ENCODE measurements at regions not wholly inside any gene's neighbourhood (a gene's known extent, or its start where the extent isn't known, plus 50 kb on each side); places are given as distances from the start of the nearest gene placed in this dataset.

GRCh38 chr4:132901224-132901623, 247.9 kb upstream of the PCDH10 start:
- CTCF ChIA-PET = no interaction called here
- intact Hi-C loops (cut with micrococcal nuclease) = no loop called here
- DNase-seq = no peak

DNA sequence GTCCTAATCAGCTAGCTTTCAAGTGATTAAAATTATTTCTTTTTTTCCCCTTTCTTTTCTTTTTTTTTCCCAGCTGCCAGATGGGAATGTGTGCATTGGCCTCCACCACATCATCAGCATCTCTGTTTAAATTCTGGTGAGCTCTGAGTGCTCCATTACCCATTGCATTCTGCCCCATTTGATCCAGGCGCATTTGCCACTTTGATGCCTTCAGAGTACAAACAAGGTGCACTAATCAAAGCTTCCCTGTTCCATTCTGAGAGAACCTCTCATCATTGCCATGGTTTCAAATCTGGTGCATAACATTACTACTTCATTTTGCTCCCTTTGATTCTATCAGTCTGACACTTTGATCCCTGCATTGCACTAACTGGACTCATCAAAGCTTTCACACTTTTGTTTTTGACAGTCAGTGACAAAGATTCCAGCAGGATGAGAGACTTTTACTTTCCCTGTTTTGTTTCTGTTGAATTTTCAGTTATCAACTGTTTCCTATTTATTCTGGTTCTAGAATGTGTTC, 238.8 kb upstream of the PCDH10 start:
- Mint-ChIP-seq H3K4me1 (ENCODE audit: low read depth) (no peaks in the 10 kb centered on the region), H3K9me3 (peaks cover 5% of the 10 kb centered on the region), H3K27me3 (ENCODE audit: low read depth) (no peaks in the 10 kb centered on the region), H3K36me3 (ENCODE audit: low read depth) (no peaks in the 10 kb centered on the region), H3K4me3 (no peak overlapping the region), H3K27ac (no peak overlapping the region)
- CTCF ChIA-PET = no interaction called here
- intact Hi-C loops (cut with micrococcal nuclease) = no loop called here
- DNase-seq = no peak

More at GRCh38 chr4:132901224-132901623, 247.9 kb upstream of the PCDH10 start:
- Mint-ChIP-seq H3K27ac (no peak overlapping the region), H3K36me3 (ENCODE audit: low read depth) (no peaks in the 10 kb centered on the region), H3K4me1 (ENCODE audit: low read depth) (no peaks in the 10 kb centered on the region), H3K27me3 (ENCODE audit: low read depth) (no peaks in the 10 kb centered on the region), H3K9me3 (peaks cover 9% of the 10 kb centered on the region), H3K4me3 (no peak overlapping the region)

DNA sequence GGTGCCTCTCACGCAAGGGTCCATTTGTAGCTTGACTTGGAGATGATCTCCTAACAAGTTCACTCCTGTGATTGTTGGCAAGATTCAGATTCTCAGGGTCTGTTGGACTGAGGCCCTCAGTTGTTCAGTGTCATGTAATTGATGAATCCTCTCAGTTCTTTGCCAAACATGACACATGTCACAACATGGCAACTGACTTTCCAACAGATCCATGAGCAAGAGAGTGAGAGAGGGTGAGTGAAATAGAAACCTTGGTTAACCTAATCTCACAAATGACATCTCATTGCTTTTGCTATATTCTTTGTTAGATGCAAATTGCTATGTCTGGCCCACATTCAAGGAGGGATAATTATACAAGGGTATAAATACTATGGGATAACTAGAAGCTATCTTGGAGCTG, 231.0 kb upstream of the PCDH10 start:
- intact Hi-C loops (cut with micrococcal nuclease) = no loop called here
- Mint-ChIP-seq H3K27me3 (ENCODE audit: low read depth) (no peaks in the 10 kb centered on the region), H3K36me3 (ENCODE audit: low read depth) (no peaks in the 10 kb centered on the region), H3K27ac (no peak overlapping the region), H3K4me3 (no peak overlapping the region), H3K4me1 (ENCODE audit: low read depth) (no peaks in the 10 kb centered on the region), H3K9me3 (no peaks in the 10 kb centered on the region)
- DNase-seq = no peak
- CTCF ChIA-PET = interaction anchor here (0.6 kb wide), 1 partner anchor 120 kb away, joined by 3 read pairs; no protein-coding TSS in a partner anchor

DNA sequence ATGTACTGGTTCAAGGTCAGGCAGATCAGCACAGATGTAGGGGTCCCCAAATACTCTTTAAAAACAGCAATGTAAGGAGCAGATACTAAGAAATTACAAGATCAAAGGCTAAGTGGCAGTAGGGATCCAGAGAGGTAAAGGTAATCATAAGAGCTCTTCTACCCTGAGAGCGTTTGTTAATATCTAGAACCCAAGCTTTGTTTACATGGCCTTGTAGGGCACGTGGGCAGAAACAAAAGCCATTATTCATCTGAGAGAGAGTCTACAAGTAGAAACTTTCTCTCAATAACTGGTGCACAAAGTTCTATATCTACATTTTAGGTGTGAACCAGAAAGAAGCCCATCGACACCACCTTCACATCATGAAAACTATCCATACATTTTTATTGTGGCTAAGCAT, 225.6 kb upstream of the PCDH10 start:
- Mint-ChIP-seq H3K27me3 (ENCODE audit: low read depth) (no peaks in the 10 kb centered on the region), H3K27ac (no peak overlapping the region), H3K4me1 (ENCODE audit: low read depth) (no peaks in the 10 kb centered on the region), H3K36me3 (ENCODE audit: low read depth) (no peaks in the 10 kb centered on the region), H3K4me3 (no peak overlapping the region), H3K9me3 (no peaks in the 10 kb centered on the region)
- intact Hi-C loops (cut with micrococcal nuclease) = no loop called here
- DNase-seq = no peak
- CTCF ChIA-PET = no interaction called here

DNA sequence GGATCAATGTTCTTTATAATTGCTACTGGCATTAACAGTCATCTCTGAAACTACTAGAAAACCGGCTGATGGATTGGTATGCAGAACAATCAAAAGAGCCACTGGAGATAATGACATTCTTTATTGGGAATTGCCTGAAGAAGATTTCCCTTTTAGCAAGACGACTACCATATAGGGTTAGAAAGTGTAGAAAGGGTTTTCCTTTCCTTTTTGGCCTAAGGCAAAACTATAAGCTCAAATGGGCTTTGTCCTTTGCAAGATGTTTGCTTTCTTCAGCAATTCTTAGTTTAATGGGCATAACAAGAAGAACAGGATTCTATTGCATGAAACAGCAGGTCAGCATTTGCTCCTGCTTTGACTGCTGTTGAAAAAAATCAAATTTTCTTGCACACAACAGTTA, 214.2 kb upstream of the PCDH10 start:
- CTCF ChIA-PET = no interaction called here

DNA sequence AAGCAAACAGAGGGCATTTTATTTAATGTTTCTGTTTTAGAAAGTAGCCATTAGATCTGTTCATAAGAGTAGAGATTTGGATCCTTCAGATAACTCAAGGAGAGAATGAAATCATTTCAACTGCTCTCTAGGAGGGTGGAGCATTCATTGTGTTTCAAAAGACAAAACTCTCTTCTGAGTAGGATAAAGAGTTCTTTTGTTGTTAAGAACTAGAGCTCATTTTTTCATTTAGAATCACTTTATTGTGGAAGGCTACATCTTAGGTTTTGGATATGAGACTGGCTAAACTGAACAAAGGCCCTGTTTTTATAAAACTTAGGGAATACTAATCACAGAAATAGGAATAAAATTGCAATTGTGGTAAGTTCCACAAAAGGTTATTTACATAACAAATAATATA, 193.9 kb upstream of the PCDH10 start:
- DNase-seq = no peak
- H3K4me3 Mint-ChIP-seq = no peak overlapping the region
- no peaks in the 10 kb centered on the region for H3K4me1 Mint-ChIP-seq (ENCODE audit: low read depth)
- no peaks in the 10 kb centered on the region for H3K27me3 Mint-ChIP-seq (ENCODE audit: low read depth)
- intact Hi-C loops (cut with micrococcal nuclease) = no loop called here
- CTCF ChIA-PET = no interaction called here
- H3K36me3 Mint-ChIP-seq (ENCODE audit: low read depth) = no peaks in the 10 kb centered on the region
- no peak overlapping the region for H3K27ac Mint-ChIP-seq
- H3K9me3 Mint-ChIP-seq = peaks cover 11% of the 10 kb centered on the region

More for the DNA sequence above, 214.2 kb upstream of the PCDH10 start:
- Mint-ChIP-seq H3K9me3 (peaks cover 7% of the 10 kb centered on the region), H3K27ac (no peak overlapping the region), H3K4me3 (no peak overlapping the region), H3K27me3 (ENCODE audit: low read depth) (no peaks in the 10 kb centered on the region), H3K36me3 (ENCODE audit: low read depth) (no peaks in the 10 kb centered on the region), H3K4me1 (ENCODE audit: low read depth) (no peaks in the 10 kb centered on the region)
- intact Hi-C loops (cut with micrococcal nuclease) = no loop called here
- DNase-seq = no peak

GRCh38 chr4:132956962-132957361, 192.1 kb upstream of the PCDH10 start:
- Mint-ChIP-seq H3K27ac (no peak overlapping the region), H3K36me3 (ENCODE audit: low read depth) (no peaks in the 10 kb centered on the region), H3K27me3 (ENCODE audit: low read depth) (no peaks in the 10 kb centered on the region), H3K9me3 (peaks cover 3% of the 10 kb centered on the region), H3K4me1 (ENCODE audit: low read depth) (no peaks in the 10 kb centered on the region), H3K4me3 (no peak overlapping the region)
- CTCF ChIA-PET = no interaction called here
- no peak for DNase-seq
- intact Hi-C loops (cut with micrococcal nuclease) = no loop called here

DNA sequence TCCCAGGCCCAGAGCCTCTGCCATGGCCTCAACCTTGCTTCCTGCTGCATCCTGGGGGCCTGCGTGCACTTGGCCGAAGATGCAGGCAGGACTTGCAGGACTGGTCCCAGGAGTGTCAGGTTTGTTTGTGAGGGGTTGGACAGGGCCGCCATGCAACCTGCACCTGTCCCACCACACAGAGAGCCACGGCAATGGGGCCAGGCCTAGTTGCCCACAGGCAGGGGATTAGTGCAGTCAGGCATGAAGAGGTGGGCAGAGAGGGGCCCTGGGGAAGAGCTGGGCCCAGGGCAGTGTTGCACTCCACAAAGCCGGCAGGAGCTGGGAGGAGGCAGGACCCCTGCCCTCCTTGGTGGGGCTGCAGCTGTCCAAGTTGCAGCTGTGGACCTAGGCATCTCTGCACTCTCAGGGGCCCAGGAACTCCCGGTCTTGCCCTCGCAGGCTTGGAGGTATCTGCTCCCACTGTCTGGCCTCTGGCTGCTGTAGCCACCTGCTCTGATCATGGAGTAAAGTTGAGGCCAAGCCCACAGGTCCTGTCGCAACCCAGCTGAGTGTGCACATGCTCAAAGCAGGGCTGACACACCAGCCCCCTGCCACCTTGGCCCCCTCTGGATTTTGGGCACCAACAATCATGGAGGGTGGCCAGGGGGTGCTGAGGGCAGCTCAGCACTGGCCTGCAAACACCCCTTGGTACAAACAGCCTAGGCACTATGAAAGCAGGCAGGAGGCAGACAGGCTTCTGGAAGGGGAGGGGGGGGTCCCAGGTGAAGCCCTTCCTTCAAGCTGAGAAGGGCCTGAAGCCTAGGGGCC, 190.4 kb upstream of the PCDH10 start:
- H3K36me3 Mint-ChIP-seq (ENCODE audit: low read depth) = no peaks in the 10 kb centered on the region
- intact Hi-C loops (cut with micrococcal nuclease) = no loop called here
- H3K9me3 Mint-ChIP-seq = peaks cover 3% of the 10 kb centered on the region
- H3K4me1 Mint-ChIP-seq (ENCODE audit: low read depth) = no peaks in the 10 kb centered on the region
- DNase-seq = no peak
- no peak overlapping the region for H3K27ac Mint-ChIP-seq
- H3K27me3 Mint-ChIP-seq (ENCODE audit: low read depth) = no peaks in the 10 kb centered on the region
- H3K4me3 Mint-ChIP-seq = no peak overlapping the region
- CTCF ChIA-PET = no interaction called here

GRCh38 chr4:132981611-132982010, 167.5 kb upstream of the PCDH10 start:
- intact Hi-C loops (cut with micrococcal nuclease) = no loop called here
- Mint-ChIP-seq H3K9me3 (peaks cover 6% of the 10 kb centered on the region), H3K4me3 (no peak overlapping the region), H3K27me3 (ENCODE audit: low read depth) (no peaks in the 10 kb centered on the region), H3K27ac (no peak overlapping the region), H3K36me3 (ENCODE audit: low read depth) (no peaks in the 10 kb centered on the region), H3K4me1 (ENCODE audit: low read depth) (no peaks in the 10 kb centered on the region)
- CTCF ChIA-PET = no interaction called here
- DNase-seq = no peak

DNA sequence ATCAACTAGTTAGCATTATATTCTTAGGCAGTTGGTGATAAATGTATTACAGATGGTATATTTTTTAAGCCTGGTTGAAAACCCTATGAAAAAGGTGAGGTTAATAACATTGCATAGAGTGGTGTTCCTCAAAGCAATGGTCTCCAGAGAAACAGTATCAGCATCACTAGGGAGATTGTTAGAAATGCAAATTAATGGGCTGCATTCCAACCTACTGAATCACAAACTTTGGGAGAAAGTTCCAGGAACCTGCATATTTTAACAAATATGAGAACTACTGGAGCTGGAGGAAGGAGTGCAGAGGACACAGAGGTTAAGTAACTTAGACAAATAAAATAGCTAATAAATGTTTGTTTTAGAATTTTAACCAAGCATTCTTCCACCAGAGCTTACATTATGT, 166.9 kb upstream of the PCDH10 start:
- no peaks in the 10 kb centered on the region for H3K4me1 Mint-ChIP-seq (ENCODE audit: low read depth)
- CTCF ChIA-PET = no interaction called here
- no peaks in the 10 kb centered on the region for H3K36me3 Mint-ChIP-seq (ENCODE audit: low read depth)
- intact Hi-C loops (cut with micrococcal nuclease) = no loop called here
- peaks cover 5% of the 10 kb centered on the region for H3K9me3 Mint-ChIP-seq
- H3K27ac Mint-ChIP-seq = no peak overlapping the region
- H3K4me3 Mint-ChIP-seq = no peak overlapping the region
- H3K27me3 Mint-ChIP-seq (ENCODE audit: low read depth) = no peaks in the 10 kb centered on the region
- no peak for DNase-seq

GRCh38 chr4:132991111-132991510, 158.0 kb upstream of the PCDH10 start:
- Mint-ChIP-seq H3K27me3 (ENCODE audit: low read depth) (no peaks in the 10 kb centered on the region), H3K9me3 (no peaks in the 10 kb centered on the region), H3K36me3 (ENCODE audit: low read depth) (no peaks in the 10 kb centered on the region), H3K27ac (no peak overlapping the region), H3K4me3 (no peak overlapping the region), H3K4me1 (ENCODE audit: low read depth) (no peaks in the 10 kb centered on the region)
- CTCF ChIA-PET = no interaction called here
- intact Hi-C loops (cut with micrococcal nuclease) = no loop called here
- DNase-seq = no peak

DNA sequence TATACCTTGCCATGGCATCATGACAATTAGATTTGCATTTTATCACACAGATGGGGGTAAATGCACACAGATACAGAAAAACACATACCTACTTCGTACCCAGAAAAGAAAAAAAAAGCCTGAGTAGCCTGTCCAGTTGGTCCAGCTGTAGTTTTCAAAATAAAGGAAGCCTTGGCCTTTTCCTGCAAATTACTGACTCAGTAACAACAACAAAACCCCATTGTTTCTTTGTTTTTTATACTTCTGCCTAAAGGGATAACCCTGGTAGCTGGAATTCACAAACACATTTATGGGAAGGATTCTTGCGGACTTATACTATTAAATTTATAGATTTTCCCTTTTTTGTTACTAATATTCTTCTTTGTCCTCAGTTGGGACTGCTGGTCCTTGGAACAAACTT, 156.4 kb upstream of the PCDH10 start:
- CTCF ChIA-PET = no interaction called here
- Mint-ChIP-seq H3K36me3 (ENCODE audit: low read depth) (no peaks in the 10 kb centered on the region), H3K9me3 (no peaks in the 10 kb centered on the region), H3K4me1 (ENCODE audit: low read depth) (no peaks in the 10 kb centered on the region), H3K4me3 (no peak overlapping the region), H3K27ac (no peak overlapping the region), H3K27me3 (ENCODE audit: low read depth) (no peaks in the 10 kb centered on the region)
- no peak for DNase-seq
- intact Hi-C loops (cut with micrococcal nuclease) = no loop called here

DNA sequence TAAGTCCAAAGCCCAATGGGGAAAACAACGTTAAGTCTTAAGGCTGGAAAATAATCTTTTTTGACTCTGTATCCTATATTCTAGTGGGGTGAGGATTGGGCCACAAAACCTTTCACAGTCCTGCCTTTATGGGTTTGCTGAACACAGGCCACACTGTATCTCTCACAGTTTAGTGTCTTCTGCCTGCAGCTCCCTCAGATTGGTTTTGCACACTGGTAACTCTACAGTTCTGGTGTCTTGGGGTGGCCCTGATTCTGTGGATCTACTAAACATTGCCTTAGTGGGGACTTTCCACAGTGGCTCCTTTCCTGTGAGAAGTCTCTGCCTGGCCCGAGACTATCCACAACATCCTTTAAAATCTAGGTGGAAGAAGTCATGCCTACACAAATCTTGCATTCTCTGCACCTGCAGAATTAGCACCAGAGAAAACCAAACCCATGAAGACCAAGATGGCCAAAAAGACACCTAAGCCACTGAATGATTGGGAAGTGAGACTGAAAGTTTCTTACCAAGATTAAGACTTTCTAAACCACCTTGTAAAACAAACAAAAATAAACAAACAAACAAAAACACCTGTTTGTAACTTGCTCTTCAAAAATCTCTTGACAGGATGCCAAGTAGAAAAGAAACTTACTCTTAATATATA, 150.4 kb upstream of the PCDH10 start:
- Mint-ChIP-seq H3K36me3 (ENCODE audit: low read depth) (no peaks in the 10 kb centered on the region), H3K4me1 (ENCODE audit: low read depth) (no peaks in the 10 kb centered on the region), H3K9me3 (no peaks in the 10 kb centered on the region), H3K4me3 (no peak overlapping the region), H3K27me3 (ENCODE audit: low read depth) (no peaks in the 10 kb centered on the region), H3K27ac (no peak overlapping the region)
- DNase-seq = no peak
- intact Hi-C loops (cut with micrococcal nuclease) = no loop called here
- CTCF ChIA-PET = no interaction called here

Data from activated naive CD4-positive, alpha-beta T cell treated with anti-CD3 and anti-CD28 coated beads for 36 hours (primary cell).